Cardiac fibroblast (primary cell): ENCODE measurements at regions not wholly inside any gene's neighbourhood (a gene's known extent, or its start where the extent isn't known, plus 50 kb on each side); places are given as distances from the start of the nearest gene placed in this dataset.

ENCODE experiments used
- DNase-seq, 2 donors: peaks; one replicate each; pipeline versions ENCODE4 v3.0.0 to v3.0.0-alpha.2; 2010; ENCODE audit warnings: low read depth in 2 of 2
- H3K4me3 ChIP-seq, 2 donors: replicated peaks in 1 of 2; 1 replicate in 1 of 2; 2 replicates in 1 of 2; pipeline ENCODE4 v1.5.1; 2011; ENCODE audit warnings: low read depth in 2 of 2, low read length in 2 of 2, mild to moderate bottlenecking in 2 of 2, moderate library complexity in 1 of 2
- CTCF ChIP-seq: IDR thresholded peaks from one replicate; pipeline ENCODE4 v1.5.1; 2011; ENCODE audit warnings: low read depth, mild to moderate bottlenecking, low read length, inconsistent platforms

GRCh38 chr21:24220446-24220845 is 1386.8 kb downstream of the MRPL39 start:
- no peak overlapping the region for H3K4me3 ChIP-seq
- TF ChIP-seq CTCF = no peak
- no peak for DNase-seq

GRCh38 chr21:24217151-24217550 is 1390.1 kb downstream of the MRPL39 start:
- DNase-seq = no peak
- no peak for TF ChIP-seq CTCF
- H3K4me3 ChIP-seq = no peak overlapping the region

- TF ChIP-seq CTCF = no peak
- DNase-seq = no peak
- no peak overlapping the region for H3K4me3 ChIP-seq
Measured at GRCh38 chr21:24210130-24210529, 1397.2 kb downstream of the MRPL39 start.

- DNase-seq = no peak
- no peak for TF ChIP-seq CTCF
- H3K4me3 ChIP-seq = no peak overlapping the region
Measured at GRCh38 chr21:24208562-24209260, 1398.6 kb downstream of the MRPL39 start.

GRCh38 chr21:24205319-24205718 is 1402.0 kb downstream of the MRPL39 start:
- DNase-seq = no peak
- no peak for TF ChIP-seq CTCF
- no peak overlapping the region for H3K4me3 ChIP-seq

- no peak overlapping the region for H3K4me3 ChIP-seq
- no peak for TF ChIP-seq CTCF
- no peak for DNase-seq
Measured at GRCh38 chr21:24204641-24205040, 1402.6 kb downstream of the MRPL39 start.

- TF ChIP-seq CTCF = no peak
- no peak for DNase-seq
- H3K4me3 ChIP-seq = no peak overlapping the region
Measured at GRCh38 chr21:24200052-24200451, 1407.2 kb downstream of the MRPL39 start.
